HepG2 (cell line): ENCODE measurements at regions not wholly inside any gene's neighbourhood (a gene's known extent, or its start where the extent isn't known, plus 50 kb on each side); places are given as distances from the start of the nearest gene placed in this dataset.

ENCODE experiments used
- ATAC-seq: fragments of 200-7000 bp; cut with Tn5 transposase; 3 replicates; pipeline ENCODE4 v1.9.1; 2020; ENCODE audit warnings: mild to moderate bottlenecking, moderate library complexity
- BruUV-seq: library from RNA; stranded (reverse); fragments of 400-500 nt; replicated peaks from 2 replicates; lab custom pipeline; 2021; lab: Mats Ljungman, UMichigan
- CTCF ChIA-PET: fragments of 300-600 bp; formaldehyde crosslinking; extraction: SDS; loops from one replicate; lab custom pipeline; 2021; ENCODE audit warnings: low total read pairs, inconsistent platforms, low intra/inter-chr PET ratio; lab: Yijun Ruan, JAX
- POLR2A ChIA-PET: fragments of 350-600 bp; sonication (Branson Sonifier 250); formaldehyde crosslinking; loops from one replicate; lab custom pipeline; 2020; ENCODE audit warnings: antibody characterized with exemption, inconsistent platforms; lab: Yijun Ruan, JAX
- DNase-seq: peaks from one replicate; pipeline ENCODE4 v3.0.0-alpha.2; 2015; ENCODE audit warnings: low spot score
- FAIRE-seq: peaks from 3 replicates; lab custom pipeline; 2011; peaks lifted over from hg19 to GRCh38; lab: Jason Lieb, UNC
- H2AFZ ChIP-seq: one replicate; pipeline ENCODE4 v1.6.1; 2011; ENCODE audit warnings: low read length, inconsistent platforms
- H3K27ac ChIP-seq: fragments of 300-600 bp; 3 replicates; pipeline ENCODE4 v1.8.0; 2011; ENCODE audit warnings: mixed run types, mild to moderate bottlenecking, mixed read lengths, low read length, inconsistent platforms; ENCODE audit not compliant: insufficient read depth; ENCODE audit errors: extremely low read length
- H3K27me3 ChIP-seq, 2 experiments: fragments of 200-600 bp in 1 of 2; 2 replicates in 1 of 2; 3 replicates in 1 of 2; pipeline versions ENCODE4 v1.6.0 to v1.8.0; 2011; ENCODE audit warnings: low read length in 2 of 2, mild to moderate bottlenecking in 2 of 2, moderate library complexity in 2 of 2, inconsistent platforms in 1 of 2; ENCODE audit not compliant: insufficient read depth in 2 of 2, control insufficient read depth in 1 of 2
- H3K36me3 ChIP-seq, 2 experiments: fragments of 200-600 bp in 1 of 2; replicated peaks in 1 of 2; 2 replicates in 1 of 2; 3 replicates in 1 of 2; pipeline versions ENCODE4 v1.5.1 to v1.8.0; 2011; ENCODE audit warnings: low read length in 2 of 2, inconsistent platforms in 1 of 2; ENCODE audit not compliant: insufficient read depth in 2 of 2, control insufficient read depth in 1 of 2
- H3K4me1 ChIP-seq: 2 replicates; pipeline ENCODE4 v1.5.1; 2012; ENCODE audit warnings: low read length, inconsistent platforms; ENCODE audit not compliant: insufficient read depth
- H3K4me2 ChIP-seq: 2 replicates; pipeline ENCODE4 v1.6.0; 2011; ENCODE audit warnings: low read depth, low read length, inconsistent platforms
- H3K4me3 ChIP-seq, 3 experiments: fragments of 200-600 bp in 1 of 3; sonication (generic), shearing (Covaris generic) in 1 of 3; replicated peaks in 1 of 3; 2 replicates each; pipeline ENCODE4 v1.5.1; 2011 to 2016; ENCODE audit warnings: low read length in 3 of 3, inconsistent platforms in 2 of 3, low read depth in 2 of 3, mild to moderate bottlenecking in 2 of 3, control low read depth in 1 of 3, mixed read lengths in 1 of 3; ENCODE audit not compliant: insufficient read depth in 1 of 3
- H3K79me2 ChIP-seq: one replicate; pipeline ENCODE4 v1.6.1; 2011; ENCODE audit warnings: low read length, inconsistent platforms; ENCODE audit not compliant: insufficient read depth
- H3K9ac ChIP-seq: 2 replicates; pipeline ENCODE4 v1.6.0; 2011; ENCODE audit warnings: mild to moderate bottlenecking, low read depth, low read length, inconsistent platforms; ENCODE audit not compliant: insufficient read depth
- H3K9me3 ChIP-seq: 2 replicates; pipeline ENCODE4 v1.5.1; 2012; ENCODE audit warnings: mild to moderate bottlenecking, low read length
- H4K20me1 ChIP-seq: 2 replicates; pipeline ENCODE4 v1.6.0; 2011; ENCODE audit warnings: inconsistent platforms, mild to moderate bottlenecking, low read length, moderate library complexity; ENCODE audit not compliant: insufficient read depth
- CEBPB ChIP-seq: IDR thresholded peaks from 2 replicates; pipeline ENCODE4 v1.6.1; 2011; ENCODE audit warnings: low read depth, low read length, improper control_type of control experiment, borderline replicate concordance
- CEBPG ChIP-seq: IDR thresholded peaks from 2 replicates; pipeline ENCODE4 v1.6.1; 2016
- KLF16 ChIP-seq, 2 experiments: sonication (generic) in 1 of 2; formaldehyde crosslinking in 1 of 2; IDR thresholded peaks; 2 replicates each; pipeline versions ENCODE4 v1.6.1 to v1.8.0; 2016 to 2023; ENCODE audit warnings: missing genetic modification reagents in 2 of 2, missing compliant biosample characterization in 1 of 2
- MAFK ChIP-seq, 2 experiments: IDR thresholded peaks in 1 of 2; conservative IDR thresholded peaks in 1 of 2; 2 replicates each; pipeline ENCODE4 v1.6.1; 2011; ENCODE audit warnings: improper control_type of control experiment in 2 of 2, low read length in 2 of 2
- SMC3 ChIP-seq: IDR thresholded peaks from 2 replicates; pipeline ENCODE4 v1.6.1; 2011; ENCODE audit warnings: low read length, improper control_type of control experiment
- TFAP4 ChIP-seq: sonication (generic); IDR thresholded peaks from 2 replicates; pipeline ENCODE4 v1.6.1; 2016; ENCODE audit warnings: low read depth, borderline replicate concordance
- TFE3 ChIP-seq: IDR thresholded peaks from 2 replicates; pipeline ENCODE4 v1.6.1; 2016
- ZNF503 ChIP-seq: sonication (generic); formaldehyde crosslinking; IDR thresholded peaks from 2 replicates; pipeline ENCODE4 v1.4.0; 2020; ENCODE audit warnings: missing genetic modification reagents
- ZNF546 ChIP-seq: sonication (generic); formaldehyde crosslinking; conservative IDR thresholded peaks from 2 replicates; pipeline ENCODE4 v1.8.1; 2023; ENCODE audit warnings: mild to moderate bottlenecking, missing genetic modification reagents
- ZSCAN22 ChIP-seq: sonication (generic); formaldehyde crosslinking; IDR thresholded peaks from 2 replicates; pipeline ENCODE4 v1.4.0; 2020; ENCODE audit warnings: mild to moderate bottlenecking, missing genetic modification reagents
- WGBS: methylation state at CpG from one replicate; pipeline ENCODE4 v1.1.6; 2017; ENCODE audit warnings: low lambda C conversion rate; 5-methylcytosine and 5-hydroxymethylcytosine counted together
- in situ Hi-C: cut with HindIII; loops from 2 replicates; pipeline ENCODE4 v1.10.0; 2017; ENCODE audit warnings: low pct_unique_long_range_greater_than_20kb; ENCODE audit not compliant: extremely low pct_ligation_motif_present
- intact Hi-C: fragments of 100-400 bp; cut with micrococcal nuclease; formaldehyde crosslinking; loops from one replicate; pipeline ENCODE4 v1.10.0; 2022; ENCODE audit not compliant: unreplicated experiment

GRCh38 chr1:90856463-90857007 lies 139.4 kb upstream of the BARHL2 start:
- Histone ChIP-seq H3K79me2 (no peaks in the 10 kb centered on the region), H3K4me1 (peaks cover 9% of the 10 kb centered on the region; the same call in 1 of the 2 replicates), H3K4me3 (no peak overlapping the region), H3K9me3 (no peaks in the 10 kb centered on the region), H3K4me2 (no peak overlapping the region), H3K36me3 (no peaks in the 10 kb centered on the region), H3K27me3 (no peaks in the 10 kb centered on the region), H4K20me1 (no peaks in the 10 kb centered on the region), H3K9ac (no peak overlapping the region), H3K27ac (no peak overlapping the region), H2AFZ (no peak overlapping the region)
- DNase-seq (no peak), ATAC-seq (no peak), FAIRE-seq (no peak)
- no TSS peak for BruUV-seq
- 33% methylated on average over 6 of the region's 7 CpGs for WGBS
- POLR2A ChIA-PET, result no interaction called here
- in situ Hi-C loops (no loop called here), intact Hi-C loops (no loop called here)
- CTCF ChIA-PET, result no interaction called here
- TF ChIP-seq MAFK (conservative IDR thresholded peaks at IDR 0.05 in 1 of 2, IDR thresholded peaks at IDR 0.05 in 1 of 2; ENCODE audit: low read length in 2 of 2) (peak in 1 of 2 experiments; percentile 34; a peak in 1 of 4 replicates), ZSCAN22 (no peak), ZNF546 (CRISPR knock-in tag) (no peak), ZNF503 (CRISPR knock-in tag) (no peak)

GRCh38 chr1:90854397-90854924 lies 137.4 kb upstream of the BARHL2 start:
- FAIRE-seq (no peak), ATAC-seq (no peak), DNase-seq (no peak)
- in situ Hi-C loops, result no loop called here
- H3K27ac ChIP-seq, result no peak overlapping the region
- no peaks in the 10 kb centered on the region for H3K9me3 ChIP-seq
- no peaks in the 10 kb centered on the region for H4K20me1 ChIP-seq
- H3K36me3 ChIP-seq, result no peaks in the 10 kb centered on the region
- WGBS, result 76% methylated on average over 4 of the region's 4 CpGs
- H3K79me2 ChIP-seq, result peaks cover 6% of the 10 kb centered on the region
- H3K4me2 ChIP-seq, result no peak overlapping the region
- intact Hi-C loops, result no loop called here
- CTCF ChIA-PET, result no interaction called here
- no peak overlapping the region for H3K4me3 ChIP-seq
- no peak overlapping the region for H2AFZ ChIP-seq
- H3K4me1 ChIP-seq, result peaks cover 16% of the 10 kb centered on the region
- H3K9ac ChIP-seq, result no peak overlapping the region
- TF ChIP-seq CEBPG (CRISPR knock-in tag), result peak; percentile 37
- TF ChIP-seq CEBPB, result peak; percentile 83
- TF ChIP-seq TFE3 (CRISPR knock-in tag), result no peak
- TF ChIP-seq TFAP4, result no peak
- no peak for TF ChIP-seq KLF16 (CRISPR knock-in tag; IDR thresholded peaks at IDR 0.05)
- no peak for TF ChIP-seq SMC3
- BruUV-seq, result no TSS peak
- no peaks in the 10 kb centered on the region; a peak in 1 of 5 replicates for H3K27me3 ChIP-seq
- POLR2A ChIA-PET, result no interaction called here
